K562 (cell line): ENCODE measurements at regions not wholly inside any gene's neighbourhood (a gene's known extent, or its start where the extent isn't known, plus 50 kb on each side); places are given as distances from the start of the nearest gene placed in this dataset.

Source experiments
- NR4A1 ChIP-seq, 2 experiments: fragments of 250-450 bp in 1 of 2; fragments of 450-650 bp in 1 of 2; sonication (Bioruptor Pico) in 1 of 2; IDR thresholded peaks; 2 replicates each; pipeline versions ENCODE4 v1.4.0 to v1.6.1; 2016 to 2020; ENCODE audit warnings: mild to moderate bottlenecking in 2 of 2, missing compliant biosample characterization in 1 of 2, missing genetic modification characterization in 1 of 2, moderate library complexity in 1 of 2
- RAD21 ChIP-seq, 2 experiments: fragments of 250-450 bp in 1 of 2; fragments of 450-650 bp in 1 of 2; sonication (Bioruptor Pico) in 1 of 2; formaldehyde crosslinking in 1 of 2; IDR thresholded peaks in 1 of 2; conservative IDR thresholded peaks in 1 of 2; 2 replicates each; pipeline versions ENCODE4 v1.4.0 to v1.8.0; 2020 to 2022; ENCODE audit warnings: mild to moderate bottlenecking in 2 of 2, moderate library complexity in 1 of 2
- RBFOX2 ChIP-seq: fragments of 200-400 bp; formaldehyde crosslinking; IDR thresholded peaks from 2 replicates; pipeline ENCODE4 v1.6.1; 2017; ENCODE audit warnings: low read depth, mild to moderate bottlenecking, low read length, moderate library complexity
- RBM22 ChIP-seq: fragments of 200-400 bp; formaldehyde crosslinking; IDR thresholded peaks from 2 replicates; pipeline ENCODE4 v1.6.1; 2018; ENCODE audit warnings: low read length, low read depth; ENCODE audit not compliant: poor library complexity, severe bottlenecking
- SPI1 ChIP-seq: IDR thresholded peaks from 2 replicates; pipeline ENCODE4 v1.6.1; 2011; ENCODE audit warnings: low read depth, low read length, control low read depth, borderline replicate concordance
- SRF ChIP-seq, 2 experiments: fragments of 250-450, 450-650 bp in 1 of 2; sonication (Bioruptor Pico) in 1 of 2; sonication (generic) in 1 of 2; formaldehyde crosslinking; IDR thresholded peaks; 2 replicates each; pipeline versions ENCODE4 v1.5.0 to v1.5.1; 2020 to 2022; ENCODE audit warnings: mild to moderate bottlenecking in 1 of 2, missing genetic modification reagents in 1 of 2
- STAG1 ChIP-seq: sonication (generic); formaldehyde crosslinking; IDR thresholded peaks from 2 replicates; pipeline ENCODE4 v1.5.0; 2020; ENCODE audit warnings: missing genetic modification reagents, borderline replicate concordance
- ZNF24 ChIP-seq: fragments of 450-650 bp; IDR thresholded peaks from 2 replicates; pipeline ENCODE4 v1.6.1; 2016
- ZNF589 ChIP-seq: fragments of 200-800 bp; sonication (Bioruptor generic); IDR thresholded peaks from 2 replicates; pipeline ENCODE4 v1.6.1; 2016; ENCODE audit warnings: low read depth, missing genetic modification characterization, missing compliant biosample characterization
- ZNF717 ChIP-seq: fragments of 250-450 bp; sonication (Bioruptor Pico); IDR thresholded peaks from 2 replicates; pipeline ENCODE4 v1.5.0; 2021
- ZNF75A ChIP-seq: fragments of 450-650 bp; formaldehyde crosslinking; IDR thresholded peaks from 2 replicates; pipeline ENCODE4 v1.4.0; 2020; ENCODE audit warnings: mild to moderate bottlenecking
- TF ChIP-seq, protein P1 (sequence below), 2 experiments: fragments of 450-650 bp; formaldehyde crosslinking in 1 of 2; IDR thresholded peaks; 2 replicates each; pipeline versions ENCODE4 v1.4.0 to v1.6.1; 2014 to 2020; ENCODE audit warnings: mild to moderate bottlenecking in 2 of 2, borderline replicate concordance in 1 of 2, low read depth in 1 of 2
- TF ChIP-seq, protein P2 (sequence below), 3 experiments: IDR thresholded peaks in 2 of 3; conservative IDR thresholded peaks in 1 of 3; 2 replicates each; pipeline ENCODE4 v1.5.1; 2011 to 2012; ENCODE audit warnings: low read length in 3 of 3, mild to moderate bottlenecking in 3 of 3, control low read depth in 2 of 3, improper control_type of control experiment in 1 of 3, inconsistent platforms in 1 of 3, low read depth in 1 of 3, mixed read lengths in 1 of 3, moderate library complexity in 1 of 3; ENCODE audit not compliant: insufficient read depth in 2 of 3

DNA sequence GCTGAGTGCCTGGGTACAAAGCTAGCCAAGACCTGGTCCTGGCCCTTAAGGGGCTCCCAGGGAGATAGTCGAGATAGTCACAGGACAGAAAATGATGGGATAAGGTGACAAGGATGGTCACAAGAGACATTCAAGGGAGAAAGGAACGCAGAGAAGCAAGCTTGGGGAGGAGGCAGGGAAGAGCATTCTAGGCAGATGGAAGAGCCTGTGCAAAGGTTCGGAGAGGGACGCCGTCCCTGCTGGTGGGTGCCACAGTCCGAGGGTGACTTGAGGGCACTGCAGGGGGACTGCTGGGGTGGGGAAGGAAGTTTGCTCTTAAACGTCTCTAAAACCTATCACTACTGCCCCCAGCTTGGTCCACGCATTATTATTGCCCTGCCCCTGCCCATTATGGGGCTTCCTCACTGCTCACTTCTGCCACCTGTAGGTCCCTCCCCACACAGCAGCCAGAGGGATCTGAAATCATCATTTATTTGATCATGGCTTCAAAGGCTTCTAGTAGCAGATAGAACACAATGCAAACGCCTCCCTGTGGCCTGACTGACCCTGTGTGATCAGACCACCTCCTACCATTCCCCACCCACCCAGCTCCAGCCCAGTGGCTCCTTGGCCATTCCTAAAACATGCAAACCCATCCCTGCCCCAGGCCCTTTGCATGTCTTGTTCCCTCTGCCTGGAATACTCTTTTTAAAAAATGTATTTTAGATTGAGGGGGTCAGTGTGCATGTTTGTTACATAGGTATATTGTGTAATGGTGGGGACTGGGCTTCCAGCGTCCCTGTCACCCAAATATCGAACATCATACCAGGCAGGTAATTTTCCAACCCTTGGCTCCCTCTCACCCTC, 60.3 kb downstream of the RMI2 start (continued):
- TF ChIP-seq, protein P1, sequence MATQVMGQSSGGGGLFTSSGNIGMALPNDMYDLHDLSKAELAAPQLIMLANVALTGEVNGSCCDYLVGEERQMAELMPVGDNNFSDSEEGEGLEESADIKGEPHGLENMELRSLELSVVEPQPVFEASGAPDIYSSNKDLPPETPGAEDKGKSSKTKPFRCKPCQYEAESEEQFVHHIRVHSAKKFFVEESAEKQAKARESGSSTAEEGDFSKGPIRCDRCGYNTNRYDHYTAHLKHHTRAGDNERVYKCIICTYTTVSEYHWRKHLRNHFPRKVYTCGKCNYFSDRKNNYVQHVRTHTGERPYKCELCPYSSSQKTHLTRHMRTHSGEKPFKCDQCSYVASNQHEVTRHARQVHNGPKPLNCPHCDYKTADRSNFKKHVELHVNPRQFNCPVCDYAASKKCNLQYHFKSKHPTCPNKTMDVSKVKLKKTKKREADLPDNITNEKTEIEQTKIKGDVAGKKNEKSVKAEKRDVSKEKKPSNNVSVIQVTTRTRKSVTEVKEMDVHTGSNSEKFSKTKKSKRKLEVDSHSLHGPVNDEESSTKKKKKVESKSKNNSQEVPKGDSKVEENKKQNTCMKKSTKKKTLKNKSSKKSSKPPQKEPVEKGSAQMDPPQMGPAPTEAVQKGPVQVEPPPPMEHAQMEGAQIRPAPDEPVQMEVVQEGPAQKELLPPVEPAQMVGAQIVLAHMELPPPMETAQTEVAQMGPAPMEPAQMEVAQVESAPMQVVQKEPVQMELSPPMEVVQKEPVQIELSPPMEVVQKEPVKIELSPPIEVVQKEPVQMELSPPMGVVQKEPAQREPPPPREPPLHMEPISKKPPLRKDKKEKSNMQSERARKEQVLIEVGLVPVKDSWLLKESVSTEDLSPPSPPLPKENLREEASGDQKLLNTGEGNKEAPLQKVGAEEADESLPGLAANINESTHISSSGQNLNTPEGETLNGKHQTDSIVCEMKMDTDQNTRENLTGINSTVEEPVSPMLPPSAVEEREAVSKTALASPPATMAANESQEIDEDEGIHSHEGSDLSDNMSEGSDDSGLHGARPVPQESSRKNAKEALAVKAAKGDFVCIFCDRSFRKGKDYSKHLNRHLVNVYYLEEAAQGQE (IDR thresholded peaks at IDR 0.05; ENCODE audit: borderline replicate concordance): peak; percentile 20; the same call in 1 of the 2 replicates
- TF ChIP-seq, protein P1 (CRISPR knock-in tag; IDR thresholded peaks at IDR 0.05; ENCODE audit: low read depth): no peak
- peak in 1 of 2 experiments; percentile 50; a peak in 2 of 4 replicates for TF ChIP-seq RAD21 (CRISPR knock-in tag; conservative IDR thresholded peaks at IDR 0.05 in 1 of 2, IDR thresholded peaks at IDR 0.05 in 1 of 2)
- no peak for TF ChIP-seq ZNF589 (CRISPR knock-in tag)
- TF ChIP-seq RBFOX2: no peak
- 0 out of 2 replicates have a peak, but pooled peaks have one; percentile 8 for TF ChIP-seq SPI1
- TF ChIP-seq ZNF717 (CRISPR knock-in tag): no peak
- no peak for TF ChIP-seq NR4A1 (CRISPR knock-in tag; IDR thresholded peaks at IDR 0.05)
- no peak for TF ChIP-seq NR4A1 (tag; IDR thresholded peaks at IDR 0.05)
- 0 out of 2 replicates have a peak, but pooled peaks have one; percentile 37 for TF ChIP-seq STAG1 (CRISPR knock-in tag)
- TF ChIP-seq SRF (CRISPR knock-in tag; IDR thresholded peaks at IDR 0.05): 0 out of 4 replicates have a peak, but pooled peaks of 1 of the 2 experiments have one; percentile 20
- no peak for TF ChIP-seq RBM22
- TF ChIP-seq, protein P2, sequence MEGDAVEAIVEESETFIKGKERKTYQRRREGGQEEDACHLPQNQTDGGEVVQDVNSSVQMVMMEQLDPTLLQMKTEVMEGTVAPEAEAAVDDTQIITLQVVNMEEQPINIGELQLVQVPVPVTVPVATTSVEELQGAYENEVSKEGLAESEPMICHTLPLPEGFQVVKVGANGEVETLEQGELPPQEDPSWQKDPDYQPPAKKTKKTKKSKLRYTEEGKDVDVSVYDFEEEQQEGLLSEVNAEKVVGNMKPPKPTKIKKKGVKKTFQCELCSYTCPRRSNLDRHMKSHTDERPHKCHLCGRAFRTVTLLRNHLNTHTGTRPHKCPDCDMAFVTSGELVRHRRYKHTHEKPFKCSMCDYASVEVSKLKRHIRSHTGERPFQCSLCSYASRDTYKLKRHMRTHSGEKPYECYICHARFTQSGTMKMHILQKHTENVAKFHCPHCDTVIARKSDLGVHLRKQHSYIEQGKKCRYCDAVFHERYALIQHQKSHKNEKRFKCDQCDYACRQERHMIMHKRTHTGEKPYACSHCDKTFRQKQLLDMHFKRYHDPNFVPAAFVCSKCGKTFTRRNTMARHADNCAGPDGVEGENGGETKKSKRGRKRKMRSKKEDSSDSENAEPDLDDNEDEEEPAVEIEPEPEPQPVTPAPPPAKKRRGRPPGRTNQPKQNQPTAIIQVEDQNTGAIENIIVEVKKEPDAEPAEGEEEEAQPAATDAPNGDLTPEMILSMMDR (IDR thresholded peaks at IDR 0.05 in 2 of 3, conservative IDR thresholded peaks at IDR 0.05 in 1 of 3; ENCODE audit: insufficient read depth in 2 of 3, low read depth in 1 of 3, low read length in 3 of 3): peak; percentile 72 to 77 (median 76)
- no peak for TF ChIP-seq ZNF24
- TF ChIP-seq ZNF75A: no peak
